K562 (cell line): ENCODE measurements at regions not wholly inside any gene's neighbourhood (a gene's known extent, or its start where the extent isn't known, plus 50 kb on each side); places are given as distances from the start of the nearest gene placed in this dataset.

Experiments
- ATAC-seq: fragments of 200-7000 bp; cut with Tn5 transposase; 3 replicates; pipeline ENCODE4 v1.9.1; 2020; ENCODE audit warnings: moderate library complexity
- BruUV-seq: library from RNA; stranded (reverse); fragments of 400-500 nt; replicated peaks from 2 replicates; lab custom pipeline; 2021; lab: Mats Ljungman, UMichigan
- CTCF ChIA-PET: fragments of 300-600 bp; formaldehyde crosslinking; extraction: SDS; loops from one replicate; lab custom pipeline; 2021; ENCODE audit warnings: low intra/inter-chr PET ratio; lab: Yijun Ruan, JAX
- POLR2A ChIA-PET: fragments of 300-600, 350-650 bp; sonication (Branson Sonifier 250); formaldehyde crosslinking; extraction: SDS; loops from one replicate; lab custom pipeline; 2021; ENCODE audit warnings: antibody characterized with exemption, inconsistent platforms; lab: Yijun Ruan, JAX
- DNase-seq, 4 experiments: peaks; one replicate each; pipeline versions ENCODE4 v3.0.0 to v3.0.0-alpha.2; 2011 to 2018; ENCODE audit warnings: low spot score in 3 of 4, mixed read lengths in 3 of 4; ENCODE audit errors: extremely low read depth in 1 of 4
- FAIRE-seq: peaks from 2 replicates; lab custom pipeline; 2011; peaks lifted over from hg19 to GRCh38; lab: Jason Lieb, UNC
- H2AFZ ChIP-seq: 2 replicates; pipeline ENCODE4 v1.6.0; 2011; ENCODE audit warnings: low read depth, low read length, control low read depth, inconsistent platforms
- H3K27ac ChIP-seq: fragments of 200-600 bp; 3 replicates; pipeline ENCODE4 v1.8.0; 2011; ENCODE audit warnings: low read depth, mild to moderate bottlenecking, control low read depth, inconsistent platforms, low read length, moderate library complexity, mixed read lengths; ENCODE audit errors: extremely low read depth
- H3K27me3 ChIP-seq, 2 experiments: fragments of 300-600 bp in 1 of 2; 2 replicates in 1 of 2; 3 replicates in 1 of 2; pipeline versions ENCODE4 v1.6.0 to v1.8.0; 2011; ENCODE audit warnings: inconsistent platforms in 2 of 2, low read length in 2 of 2, mild to moderate bottlenecking in 1 of 2, mixed read lengths in 1 of 2, moderate library complexity in 1 of 2; ENCODE audit not compliant: control insufficient read depth in 2 of 2, insufficient read depth in 2 of 2
- H3K36me3 ChIP-seq: fragments of 300-600 bp; 3 replicates; pipeline ENCODE4 v1.8.0; 2011; ENCODE audit warnings: mild to moderate bottlenecking, low read length, inconsistent platforms; ENCODE audit not compliant: control insufficient read depth, insufficient read depth
- H3K4me1 ChIP-seq, 2 experiments: fragments of 200-600 bp in 1 of 2; replicated peaks in 1 of 2; 2 replicates in 1 of 2; 3 replicates in 1 of 2; pipeline versions ENCODE4 v1.5.1 to v1.8.0; 2011; ENCODE audit warnings: inconsistent platforms in 2 of 2, low read length in 2 of 2, mild to moderate bottlenecking in 1 of 2, mixed read lengths in 1 of 2, moderate library complexity in 1 of 2; ENCODE audit not compliant: control insufficient read depth in 2 of 2, insufficient read depth in 2 of 2
- H3K4me2 ChIP-seq: 2 replicates; pipeline ENCODE4 v1.6.1; 2011; ENCODE audit warnings: low read length, control low read depth, inconsistent platforms, mixed read lengths; ENCODE audit not compliant: insufficient read depth
- H3K4me3 ChIP-seq: fragments of 200-600 bp; sonication (generic), shearing (Covaris generic); 2 replicates; pipeline ENCODE4 v1.5.1; 2016; ENCODE audit warnings: control low read depth, inconsistent platforms
- H3K79me2 ChIP-seq: fragments of 200-600 bp; 3 replicates; pipeline ENCODE4 v1.8.0; 2011; ENCODE audit warnings: low read length, inconsistent platforms; ENCODE audit not compliant: control insufficient read depth, insufficient read depth
- H3K9ac ChIP-seq, 2 experiments: 2 replicates each; pipeline versions ENCODE4 v1.6.0 to v1.6.1; 2011; ENCODE audit warnings: low read depth in 2 of 2, low read length in 2 of 2, control low read depth in 1 of 2, inconsistent platforms in 1 of 2, mild to moderate bottlenecking in 1 of 2, mixed read lengths in 1 of 2; ENCODE audit not compliant: insufficient read depth in 1 of 2
- H3K9me1 ChIP-seq: one replicate; pipeline ENCODE4 v1.6.0; 2011; ENCODE audit warnings: inconsistent platforms, mild to moderate bottlenecking, low read length, moderate library complexity; ENCODE audit not compliant: control insufficient read depth, insufficient read depth
- H3K9me3 ChIP-seq: replicated peaks from 2 replicates; pipeline ENCODE4 v1.5.1; 2011; ENCODE audit warnings: low read depth, low read length, inconsistent platforms; ENCODE audit not compliant: control insufficient read depth, insufficient read depth
- H4K20me1 ChIP-seq: replicated peaks from 2 replicates; pipeline ENCODE4 v1.6.1; 2011; ENCODE audit warnings: low read length, inconsistent platforms, mixed read lengths; ENCODE audit not compliant: control insufficient read depth, insufficient read depth
- ETV6 ChIP-seq, 3 experiments: fragments of 150-350 bp in 1 of 3; sonication (generic) in 1 of 3; formaldehyde crosslinking in 1 of 3; IDR thresholded peaks; 2 replicates each; pipeline versions ENCODE4 v1.6.1 to v1.8.0; 2014 to 2022; ENCODE audit warnings: borderline replicate concordance in 2 of 3, low read depth in 2 of 3, antibody characterized with exemption in 1 of 3, low read length in 1 of 3, mild to moderate bottlenecking in 1 of 3, missing genetic modification reagents in 1 of 3
- FOXA3 ChIP-seq, 2 experiments: fragments of 450-650 bp in 1 of 2; sonication (generic) in 1 of 2; formaldehyde crosslinking; IDR thresholded peaks in 1 of 2; conservative IDR thresholded peaks in 1 of 2; 2 replicates each; pipeline versions ENCODE4 v1.4.0 to v1.8.0; 2020 to 2022; ENCODE audit warnings: mild to moderate bottlenecking in 2 of 2, missing genetic modification reagents in 1 of 2
- HIVEP1 ChIP-seq: fragments of 250-450 bp; sonication (Bioruptor Pico); IDR thresholded peaks from 2 replicates; pipeline ENCODE4 v1.4.0; 2020; ENCODE audit warnings: mild to moderate bottlenecking
- IFI16 ChIP-seq: fragments of 250-450 bp; sonication (Bioruptor Pico); IDR thresholded peaks from 2 replicates; pipeline ENCODE4 v2.1.2; 2022; ENCODE audit warnings: mild to moderate bottlenecking, inconsistent platforms
- MCM7 ChIP-seq, 2 experiments: fragments of 450-650 bp; IDR thresholded peaks; 2 replicates each; pipeline ENCODE4 v1.6.1; 2016 to 2018
- NFIC ChIP-seq: fragments of 450-650 bp; IDR thresholded peaks from 2 replicates; pipeline ENCODE4 v1.6.1; 2017; ENCODE audit warnings: mild to moderate bottlenecking, inconsistent platforms
- WGBS: fragments of 100-300 bp; shearing (Covaris generic); methylation state at CpG from one replicate; pipeline ENCODE4 v1.1.6; 2016; ENCODE audit warnings: low coverage, mixed read lengths; ENCODE audit not compliant: insufficient coverage; ENCODE audit errors: missing lambda C conversion rate; 5-methylcytosine and 5-hydroxymethylcytosine counted together
- in situ Hi-C: fragments of 300-500 bp; cut with MboI; formaldehyde crosslinking; loops from 4 replicates; pipeline ENCODE4 v1.15.0; 2018; ENCODE audit warnings: inconsistent platforms, mixed read lengths
- intact Hi-C: fragments of 100-400 bp; cut with micrococcal nuclease; formaldehyde crosslinking; loops from 2 replicates; pipeline ENCODE4 v1.14.2; 2022
- TF ChIP-seq, protein P1 (sequence below): sonication (generic); formaldehyde crosslinking; IDR thresholded peaks from 2 replicates; pipeline ENCODE4 v1.8.1; 2023; ENCODE audit warnings: mild to moderate bottlenecking, missing genetic modification reagents
- TF ChIP-seq, protein P2 (sequence below): fragments of 250-450 bp; sonication (Bioruptor Pico); IDR thresholded peaks from 2 replicates; pipeline ENCODE4 v1.5.0; 2021
- TF ChIP-seq, protein P3 (sequence below), 2 experiments: fragments of 450-650 bp in 1 of 2; sonication (generic) in 1 of 2; formaldehyde crosslinking in 1 of 2; IDR thresholded peaks in 1 of 2; conservative IDR thresholded peaks in 1 of 2; 2 replicates each; pipeline versions ENCODE4 v1.6.1 to v1.8.1; 2016 to 2023; ENCODE audit warnings: mild to moderate bottlenecking in 2 of 2, moderate library complexity in 2 of 2, inconsistent platforms in 1 of 2, missing genetic modification reagents in 1 of 2

DNA sequence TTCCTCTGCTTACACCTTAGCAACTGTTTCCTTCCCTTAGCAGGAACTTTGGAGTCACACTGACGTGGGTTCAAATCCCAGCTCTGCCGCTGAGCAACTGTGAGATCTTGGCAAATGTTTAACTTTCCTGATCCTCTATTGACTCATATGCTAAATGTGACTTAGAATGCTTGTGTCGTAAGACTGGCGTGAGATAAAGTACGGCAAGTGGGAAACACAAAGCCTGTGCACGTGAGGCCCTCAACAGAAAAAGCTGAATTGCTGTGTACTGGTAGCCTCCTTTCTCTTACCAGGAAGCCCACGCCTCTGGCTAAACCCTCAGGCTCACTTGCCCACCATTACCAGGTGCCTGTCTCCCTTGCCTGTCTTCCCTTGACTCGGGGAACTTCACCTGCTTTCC is 135.4 kb upstream of the TNR start (continued):
- TF ChIP-seq, protein P1, sequence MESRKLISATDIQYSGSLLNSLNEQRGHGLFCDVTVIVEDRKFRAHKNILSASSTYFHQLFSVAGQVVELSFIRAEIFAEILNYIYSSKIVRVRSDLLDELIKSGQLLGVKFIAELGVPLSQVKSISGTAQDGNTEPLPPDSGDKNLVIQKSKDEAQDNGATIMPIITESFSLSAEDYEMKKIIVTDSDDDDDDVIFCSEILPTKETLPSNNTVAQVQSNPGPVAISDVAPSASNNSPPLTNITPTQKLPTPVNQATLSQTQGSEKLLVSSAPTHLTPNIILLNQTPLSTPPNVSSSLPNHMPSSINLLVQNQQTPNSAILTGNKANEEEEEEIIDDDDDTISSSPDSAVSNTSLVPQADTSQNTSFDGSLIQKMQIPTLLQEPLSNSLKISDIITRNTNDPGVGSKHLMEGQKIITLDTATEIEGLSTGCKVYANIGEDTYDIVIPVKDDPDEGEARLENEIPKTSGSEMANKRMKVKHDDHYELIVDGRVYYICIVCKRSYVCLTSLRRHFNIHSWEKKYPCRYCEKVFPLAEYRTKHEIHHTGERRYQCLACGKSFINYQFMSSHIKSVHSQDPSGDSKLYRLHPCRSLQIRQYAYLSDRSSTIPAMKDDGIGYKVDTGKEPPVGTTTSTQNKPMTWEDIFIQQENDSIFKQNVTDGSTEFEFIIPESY, result no peak
- TF ChIP-seq FOXA3 (CRISPR knock-in tag; conservative IDR thresholded peaks at IDR 0.05 in 1 of 2, IDR thresholded peaks at IDR 0.05 in 1 of 2) (no peak), IFI16 (CRISPR knock-in tag) (no peak), HIVEP1 (CRISPR knock-in tag) (no peak)
- TF ChIP-seq, protein P2, sequence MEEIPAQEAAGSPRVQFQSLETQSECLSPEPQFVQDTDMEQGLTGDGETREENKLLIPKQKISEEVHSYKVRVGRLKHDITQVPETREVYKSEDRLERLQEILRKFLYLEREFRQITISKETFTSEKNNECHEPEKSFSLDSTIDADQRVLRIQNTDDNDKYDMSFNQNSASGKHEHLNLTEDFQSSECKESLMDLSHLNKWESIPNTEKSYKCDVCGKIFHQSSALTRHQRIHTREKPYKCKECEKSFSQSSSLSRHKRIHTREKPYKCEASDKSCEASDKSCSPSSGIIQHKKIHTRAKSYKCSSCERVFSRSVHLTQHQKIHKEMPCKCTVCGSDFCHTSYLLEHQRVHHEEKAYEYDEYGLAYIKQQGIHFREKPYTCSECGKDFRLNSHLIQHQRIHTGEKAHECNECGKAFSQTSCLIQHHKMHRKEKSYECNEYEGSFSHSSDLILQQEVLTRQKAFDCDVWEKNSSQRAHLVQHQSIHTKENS, result no peak

DNA sequence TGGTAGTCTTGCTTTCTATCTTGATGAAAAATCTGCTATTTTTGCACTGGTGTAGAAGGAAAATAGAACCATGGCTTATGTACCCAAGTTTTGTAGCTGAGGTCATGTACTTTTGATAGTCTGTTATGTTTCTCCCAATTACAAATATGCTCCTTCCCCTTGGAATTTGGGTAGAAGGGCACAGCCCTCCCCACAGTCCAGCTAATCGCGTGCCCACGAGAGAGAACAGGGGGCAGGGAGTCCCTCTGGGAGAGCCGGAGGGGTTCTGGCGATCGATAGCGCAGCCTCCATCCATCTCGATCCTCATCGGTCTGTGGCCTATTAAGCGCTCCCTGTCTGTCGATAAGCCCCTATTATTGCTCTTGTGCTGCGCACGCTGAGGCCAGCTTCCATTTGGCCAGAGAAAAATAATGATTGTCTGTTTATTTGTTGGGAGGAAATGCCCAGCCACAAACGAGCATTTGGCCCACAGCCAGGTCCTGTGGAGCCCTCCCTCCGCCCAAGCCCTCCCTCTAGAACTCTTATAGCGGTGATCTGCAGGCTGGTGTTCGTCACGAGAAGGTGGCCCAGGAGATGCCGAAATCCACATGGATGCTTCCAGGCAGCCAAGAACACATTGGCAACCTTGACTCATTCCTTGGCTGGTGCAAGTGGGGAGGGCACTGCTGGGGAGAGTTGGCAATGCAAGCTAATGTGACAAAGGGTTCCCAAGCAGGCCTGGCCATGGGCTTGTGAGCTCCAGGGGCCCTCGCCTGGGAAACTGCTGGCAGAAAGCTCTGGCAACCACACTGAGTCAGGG is 134.7 kb upstream of the TNR start:
- H3K27ac ChIP-seq, result no peak overlapping the region
- peaks cover 15 to 63% of the 10 kb centered on the region in 2 experiments for H3K27me3 ChIP-seq
- no peaks in the 10 kb centered on the region for H3K79me2 ChIP-seq
- H3K9ac ChIP-seq, result no peak overlapping the region
- H4K20me1 ChIP-seq, result no peaks in the 10 kb centered on the region; the same call in 1 of the 2 replicates
- H3K4me1 ChIP-seq, result no peaks in the 10 kb centered on the region
- TF ChIP-seq, protein P3, sequence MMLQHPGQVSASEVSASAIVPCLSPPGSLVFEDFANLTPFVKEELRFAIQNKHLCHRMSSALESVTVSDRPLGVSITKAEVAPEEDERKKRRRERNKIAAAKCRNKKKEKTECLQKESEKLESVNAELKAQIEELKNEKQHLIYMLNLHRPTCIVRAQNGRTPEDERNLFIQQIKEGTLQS (IDR thresholded peaks at IDR 0.05), result no peak
- TF ChIP-seq, protein P3 (CRISPR knock-in tag; conservative IDR thresholded peaks at IDR 0.05), result no peak
- no peak for TF ChIP-seq ETV6 (IDR thresholded peaks at IDR 0.05; ENCODE audit: borderline replicate concordance in 1 of 2, low read depth in 2 of 2, low read length in 1 of 2)
- TF ChIP-seq ETV6 (CRISPR knock-in tag; IDR thresholded peaks at IDR 0.05; ENCODE audit: borderline replicate concordance), result no peak
- peak; percentile 54; the same call in 1 of the 2 replicates for TF ChIP-seq NFIC
- TF ChIP-seq MCM7 (IDR thresholded peaks at IDR 0.05), result no peak
- ATAC-seq (no peak), DNase-seq (no peak), FAIRE-seq (no peak)
- no peaks in the 10 kb centered on the region for H3K9me1 ChIP-seq
- in situ Hi-C loops, result no loop called here
- intact Hi-C loops, result no loop called here
- ChIA-PET CTCF (no interaction called here), POLR2A (interaction anchor here (0.6 to 1.0 kb wide), 3 partner anchors 10 to 56 kb away, joined by 3 to 5 read pairs (median 3); no protein-coding TSS in a partner anchor)
- H3K9me3 ChIP-seq, result no peaks in the 10 kb centered on the region
- no peak overlapping the region for H3K4me3 ChIP-seq
- no peaks in the 10 kb centered on the region for H3K36me3 ChIP-seq
- 3% methylated on average over 19 of the region's 20 CpGs for WGBS
- no peak overlapping the region for H2AFZ ChIP-seq
- BruUV-seq, result no TSS peak
- no peak overlapping the region for H3K4me2 ChIP-seq
